Astrocyte of the cerebellum (primary cell): ENCODE measurements at regions not wholly inside any gene's neighbourhood (a gene's known extent, or its start where the extent isn't known, plus 50 kb on each side); places are given as distances from the start of the nearest gene placed in this dataset.

Source experiments
- DNase-seq: peaks from one replicate; pipeline ENCODE4 v3.0.0-alpha.2; 2011; ENCODE audit warnings: low read depth
- H3K4me3 ChIP-seq: 2 replicates; pipeline ENCODE4 v1.5.1; 2011; ENCODE audit warnings: mild to moderate bottlenecking, low read depth, low read length, moderate library complexity
- in situ Hi-C: cut with HindIII; loops from 2 replicates; pipeline ENCODE4 v1.10.0; 2017; ENCODE audit warnings: low sequenced_read_pairs
- TF ChIP-seq, protein P1 (sequence below): IDR thresholded peaks from 2 replicates; pipeline ENCODE4 v1.5.1; 2012; ENCODE audit warnings: low read length, low read depth, moderate library complexity, mild to moderate bottlenecking; ENCODE audit errors: missing control alignments

DNA sequence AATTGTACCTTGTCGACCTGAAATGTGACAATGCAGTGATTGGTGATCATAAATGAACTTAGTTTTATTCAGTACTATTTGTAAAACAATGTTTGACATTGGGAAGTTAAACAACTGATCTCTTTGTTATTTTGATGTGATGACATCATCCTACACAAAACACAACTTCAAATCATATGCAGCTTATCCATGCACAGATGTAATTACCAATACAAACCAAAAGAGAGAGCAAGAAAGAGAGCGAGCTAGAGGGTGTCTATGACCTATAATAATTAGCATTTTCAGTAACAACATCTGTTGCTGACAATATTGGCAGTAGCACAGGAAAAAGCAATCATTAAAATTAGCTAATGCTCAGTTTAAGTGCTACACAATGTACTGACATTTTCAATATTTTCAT lies 320.9 kb downstream of the UTRN start:
- no peak for DNase-seq
- no peak overlapping the region for H3K4me3 ChIP-seq
- TF ChIP-seq, protein P1, sequence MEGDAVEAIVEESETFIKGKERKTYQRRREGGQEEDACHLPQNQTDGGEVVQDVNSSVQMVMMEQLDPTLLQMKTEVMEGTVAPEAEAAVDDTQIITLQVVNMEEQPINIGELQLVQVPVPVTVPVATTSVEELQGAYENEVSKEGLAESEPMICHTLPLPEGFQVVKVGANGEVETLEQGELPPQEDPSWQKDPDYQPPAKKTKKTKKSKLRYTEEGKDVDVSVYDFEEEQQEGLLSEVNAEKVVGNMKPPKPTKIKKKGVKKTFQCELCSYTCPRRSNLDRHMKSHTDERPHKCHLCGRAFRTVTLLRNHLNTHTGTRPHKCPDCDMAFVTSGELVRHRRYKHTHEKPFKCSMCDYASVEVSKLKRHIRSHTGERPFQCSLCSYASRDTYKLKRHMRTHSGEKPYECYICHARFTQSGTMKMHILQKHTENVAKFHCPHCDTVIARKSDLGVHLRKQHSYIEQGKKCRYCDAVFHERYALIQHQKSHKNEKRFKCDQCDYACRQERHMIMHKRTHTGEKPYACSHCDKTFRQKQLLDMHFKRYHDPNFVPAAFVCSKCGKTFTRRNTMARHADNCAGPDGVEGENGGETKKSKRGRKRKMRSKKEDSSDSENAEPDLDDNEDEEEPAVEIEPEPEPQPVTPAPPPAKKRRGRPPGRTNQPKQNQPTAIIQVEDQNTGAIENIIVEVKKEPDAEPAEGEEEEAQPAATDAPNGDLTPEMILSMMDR = no peak
- in situ Hi-C loops = no loop called here

DNA sequence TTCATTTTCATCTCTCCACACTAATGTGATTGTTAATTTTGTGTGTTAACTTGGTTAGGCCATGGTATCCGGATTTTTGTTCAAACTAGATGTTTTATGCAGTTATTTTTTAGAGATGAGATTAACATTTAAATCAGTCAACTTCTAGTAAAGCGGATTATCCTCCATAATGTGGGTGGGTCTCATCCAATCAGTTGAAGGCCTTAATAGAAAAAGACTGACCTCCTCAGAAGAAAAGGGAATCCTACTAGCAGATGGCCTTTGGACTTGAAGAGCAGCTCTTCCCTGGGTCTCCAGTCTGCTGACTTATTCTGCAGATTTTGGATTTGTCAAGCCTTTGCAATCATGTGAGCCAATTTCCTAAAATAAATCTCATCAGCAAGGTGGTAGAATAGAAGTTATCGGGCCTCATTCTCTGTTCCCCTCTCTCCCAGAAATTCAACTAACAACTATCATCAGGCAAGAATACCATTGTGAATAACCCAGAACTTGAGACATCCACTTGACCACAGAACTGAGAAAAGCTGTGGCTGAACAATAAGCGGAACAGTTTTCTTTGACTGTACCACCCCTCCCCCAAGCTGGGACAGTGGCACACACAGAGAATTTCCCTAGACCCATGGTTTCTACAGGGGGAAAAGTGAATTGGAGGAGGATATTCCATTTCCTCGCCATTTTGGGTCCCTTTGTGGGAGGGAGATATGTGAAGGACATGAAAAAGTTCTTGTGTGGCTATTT lies 323.0 kb downstream of the UTRN start:
- TF ChIP-seq, protein P1 = no peak
- in situ Hi-C loops = no loop called here
- no peak for DNase-seq
- no peak overlapping the region for H3K4me3 ChIP-seq

DNA sequence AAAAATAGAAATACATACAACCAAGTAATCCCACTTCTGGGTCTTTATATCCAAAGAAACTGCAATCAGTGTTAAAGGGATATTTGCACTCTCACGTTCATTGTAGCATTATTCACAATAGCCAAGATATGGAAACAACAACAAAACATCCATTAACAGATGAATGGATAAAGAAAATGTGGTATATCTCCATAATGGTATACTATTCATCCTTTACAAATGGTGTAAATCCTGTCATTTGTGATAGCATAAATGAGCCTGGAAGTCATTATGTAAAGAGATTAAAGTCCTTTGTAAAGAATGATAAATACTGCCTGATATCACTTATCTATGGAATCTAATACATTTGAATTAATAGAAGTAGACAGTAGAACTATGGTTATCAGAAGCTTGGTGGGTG lies 327.7 kb downstream of the UTRN start:
- in situ Hi-C loops = no loop called here
- TF ChIP-seq, protein P1 = no peak
- H3K4me3 ChIP-seq = no peak overlapping the region
- no peak for DNase-seq

DNA sequence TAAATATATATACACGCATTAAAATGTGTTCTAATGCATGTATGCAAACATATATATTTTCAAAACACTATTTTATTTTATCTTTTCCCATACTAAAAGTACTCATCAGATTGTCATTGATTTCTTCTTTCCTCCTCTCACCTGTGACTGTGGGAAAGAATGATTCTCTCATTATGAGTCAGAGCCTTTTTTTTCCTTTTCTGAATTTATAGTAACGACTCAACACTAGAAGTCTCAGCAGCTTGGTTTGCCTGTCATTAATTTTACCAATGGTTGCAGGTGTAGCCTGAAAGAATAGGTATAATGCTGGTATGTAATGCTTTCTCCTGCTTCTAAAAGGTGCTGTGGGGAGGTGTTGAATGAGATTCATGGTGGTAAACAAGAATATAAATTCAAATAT lies 328.7 kb downstream of the UTRN start:
- TF ChIP-seq, protein P1 = no peak
- in situ Hi-C loops = no loop called here
- DNase-seq = no peak
- H3K4me3 ChIP-seq = no peak overlapping the region

DNA sequence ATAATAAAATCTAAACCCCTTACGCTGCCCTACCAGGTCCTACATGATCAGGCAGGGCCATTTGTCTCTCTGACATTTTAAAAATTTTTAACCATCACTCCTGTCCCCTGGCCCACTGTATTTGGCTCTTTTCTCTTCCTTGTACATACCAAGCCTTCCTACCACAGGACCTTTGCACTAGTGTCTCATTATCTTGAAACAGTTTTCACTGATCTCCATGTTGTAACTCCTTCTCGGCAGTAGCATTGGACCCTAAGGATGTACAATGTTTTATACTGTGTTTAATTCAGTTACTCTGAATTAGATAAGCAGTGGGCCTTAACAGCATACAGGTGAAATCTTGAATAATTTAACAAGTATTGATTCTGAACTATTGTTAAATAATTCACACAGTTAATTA lies 330.7 kb downstream of the UTRN start:
- TF ChIP-seq, protein P1 = no peak
- no peak for DNase-seq
- in situ Hi-C loops = no loop called here

DNA sequence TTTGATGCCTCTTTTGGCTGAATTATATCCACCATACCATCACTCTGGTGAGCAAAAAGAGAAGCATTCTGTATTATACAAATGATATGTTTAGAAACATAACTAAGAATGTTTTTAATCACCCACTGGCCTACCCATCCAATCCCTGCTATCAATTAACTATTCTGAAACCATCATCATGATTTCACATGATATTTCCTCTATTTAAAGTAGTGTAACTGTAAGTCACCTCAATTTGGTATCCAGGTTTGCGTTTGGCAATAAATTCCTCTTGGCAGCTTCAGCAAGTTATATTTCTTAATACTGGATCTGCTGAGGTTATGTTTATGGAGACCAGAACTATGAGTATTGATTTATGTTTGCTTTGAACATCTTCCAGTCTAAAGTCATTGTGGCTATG lies 332.1 kb downstream of the UTRN start:
- TF ChIP-seq, protein P1 = no peak
- DNase-seq = no peak
- no peak overlapping the region for H3K4me3 ChIP-seq
- in situ Hi-C loops = no loop called here

More for the DNA sequence above, 330.7 kb downstream of the UTRN start:
- no peak overlapping the region for H3K4me3 ChIP-seq
